LNCAP (cell line): ENCODE measurements at regions not wholly inside any gene's neighbourhood (a gene's known extent, or its start where the extent isn't known, plus 50 kb on each side); places are given as distances from the start of the nearest gene placed in this dataset.

Source experiments
- TF ChIP-seq, protein P1 (sequence below): fragments of 450-650 bp; IDR thresholded peaks from 2 replicates; pipeline ENCODE4 v1.5.1; 2017; ENCODE audit warnings: mild to moderate bottlenecking

GRCh38 chr12:85662207-85662602 is 174.0 kb downstream of the RASSF9 start:
- TF ChIP-seq, protein P1, sequence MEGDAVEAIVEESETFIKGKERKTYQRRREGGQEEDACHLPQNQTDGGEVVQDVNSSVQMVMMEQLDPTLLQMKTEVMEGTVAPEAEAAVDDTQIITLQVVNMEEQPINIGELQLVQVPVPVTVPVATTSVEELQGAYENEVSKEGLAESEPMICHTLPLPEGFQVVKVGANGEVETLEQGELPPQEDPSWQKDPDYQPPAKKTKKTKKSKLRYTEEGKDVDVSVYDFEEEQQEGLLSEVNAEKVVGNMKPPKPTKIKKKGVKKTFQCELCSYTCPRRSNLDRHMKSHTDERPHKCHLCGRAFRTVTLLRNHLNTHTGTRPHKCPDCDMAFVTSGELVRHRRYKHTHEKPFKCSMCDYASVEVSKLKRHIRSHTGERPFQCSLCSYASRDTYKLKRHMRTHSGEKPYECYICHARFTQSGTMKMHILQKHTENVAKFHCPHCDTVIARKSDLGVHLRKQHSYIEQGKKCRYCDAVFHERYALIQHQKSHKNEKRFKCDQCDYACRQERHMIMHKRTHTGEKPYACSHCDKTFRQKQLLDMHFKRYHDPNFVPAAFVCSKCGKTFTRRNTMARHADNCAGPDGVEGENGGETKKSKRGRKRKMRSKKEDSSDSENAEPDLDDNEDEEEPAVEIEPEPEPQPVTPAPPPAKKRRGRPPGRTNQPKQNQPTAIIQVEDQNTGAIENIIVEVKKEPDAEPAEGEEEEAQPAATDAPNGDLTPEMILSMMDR = no peak

GRCh38 chr12:85663631-85664030 is 172.6 kb downstream of the RASSF9 start:
- TF ChIP-seq, protein P1 = no peak

DNA sequence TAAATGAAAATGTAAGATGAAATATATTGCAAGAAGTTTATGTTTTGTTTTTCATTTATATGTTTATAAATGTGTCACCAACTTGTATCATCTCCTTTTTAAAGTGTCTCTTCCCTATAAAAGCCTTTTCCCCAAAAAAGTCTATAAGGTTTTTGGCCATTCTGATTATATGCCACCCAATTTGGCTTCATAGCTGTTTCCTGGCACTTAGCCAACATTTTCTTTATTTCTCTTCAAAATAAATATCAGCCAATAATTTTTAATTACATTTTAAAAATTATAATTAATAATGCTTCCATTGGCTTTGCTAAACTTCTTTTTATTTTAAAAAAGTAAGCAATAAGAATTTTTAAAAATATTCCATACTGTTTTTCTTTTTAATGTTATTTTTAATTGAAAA is 171.8 kb downstream of the RASSF9 start:
- TF ChIP-seq, protein P1 = no peak

DNA sequence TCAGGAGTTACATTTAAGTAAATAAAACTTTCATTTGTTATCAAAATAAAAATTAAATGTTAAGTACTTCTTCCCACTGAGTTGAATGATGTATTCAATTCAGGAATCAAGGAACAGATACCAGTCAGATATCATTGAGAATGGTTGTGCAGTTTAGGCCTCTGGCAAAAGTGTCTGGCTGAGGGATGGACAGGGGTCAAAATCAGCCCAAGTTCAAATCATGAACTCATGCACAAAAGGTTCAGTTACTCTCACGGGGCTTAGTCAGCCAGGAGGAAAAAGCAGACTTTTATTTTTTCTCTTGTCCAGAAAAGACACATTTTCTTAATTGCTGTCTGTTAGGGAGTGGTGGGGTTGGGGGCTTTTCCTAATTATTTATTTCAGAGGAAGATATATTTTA is 166.3 kb downstream of the RASSF9 start:
- TF ChIP-seq, protein P1 = no peak

- TF ChIP-seq, protein P1 = no peak
Measured at GRCh38 chr12:85672436-85672835, 163.8 kb downstream of the RASSF9 start.

DNA sequence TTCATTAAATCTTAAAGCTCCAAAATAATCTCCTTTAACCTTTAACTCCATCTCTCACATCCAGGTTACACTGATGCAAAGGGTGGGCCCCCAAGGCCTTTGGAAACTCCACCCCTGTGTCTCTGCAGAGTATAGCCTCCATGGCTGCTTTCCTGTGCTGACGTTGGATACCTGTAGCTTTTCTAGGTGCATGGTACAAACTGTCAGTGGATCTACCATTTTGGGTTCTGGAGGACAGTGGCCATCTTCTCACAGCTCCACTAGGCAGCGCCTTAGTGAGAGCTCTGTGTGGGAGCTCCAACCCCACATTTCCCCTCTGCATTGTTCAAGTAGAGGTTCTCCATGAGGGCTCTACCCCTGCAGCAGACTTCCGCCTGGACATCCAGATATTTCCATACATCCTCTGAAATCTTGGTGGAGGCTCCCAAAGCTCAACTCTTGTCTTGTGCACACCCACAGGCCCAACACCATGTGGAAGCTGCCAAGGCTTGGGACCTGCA is 162.2 kb downstream of the RASSF9 start:
- TF ChIP-seq, protein P1 = no peak

GRCh38 chr12:85676816-85677749 is 159.1 kb downstream of the RASSF9 start:
- TF ChIP-seq, protein P1 = no peak
